ENCODE measurements at regions not wholly inside any gene's neighbourhood (a gene's known extent, or its start where the extent isn't known, plus 50 kb on each side); places are given as distances from the start of the nearest gene placed in this dataset.

GRCh38 chr17:69773081-69773480, 301.9 kb upstream of the KCNJ16 start:
- DNase-seq = no peak

GRCh38 chr17:69779378-69780214, 295.4 kb upstream of the KCNJ16 start:
- DNase-seq = no peak

GRCh38 chr17:69783865-69784264, 291.2 kb upstream of the KCNJ16 start:
- no peak for DNase-seq

GRCh38 chr17:69788957-69789356, 286.1 kb upstream of the KCNJ16 start:
- DNase-seq = no peak

GRCh38 chr17:69796078-69796477, 278.9 kb upstream of the KCNJ16 start:
- no peak for DNase-seq

- no peak for DNase-seq
These were observed 274.2 kb upstream of the KCNJ16 start for GRCh38 chr17:69800870-69801269.

GRCh38 chr17:69801368-69801767, 273.7 kb upstream of the KCNJ16 start:
- no peak for DNase-seq

- DNase-seq = no peak
These were observed 272.8 kb upstream of the KCNJ16 start for GRCh38 chr17:69802045-69802740.

GRCh38 chr17:69809331-69809730, 265.7 kb upstream of the KCNJ16 start:
- DNase-seq = no peak

- DNase-seq = no peak
These were observed 264.6 kb upstream of the KCNJ16 start for GRCh38 chr17:69810326-69810965.

- no peak for DNase-seq
These were observed 262.7 kb upstream of the KCNJ16 start for GRCh38 chr17:69812240-69812837.

GRCh38 chr17:69814031-69814430, 261.0 kb upstream of the KCNJ16 start:
- no peak for DNase-seq

- DNase-seq = no peak
These were observed 259.6 kb upstream of the KCNJ16 start for GRCh38 chr17:69815406-69815805.

- no peak for DNase-seq
These were observed 256.6 kb upstream of the KCNJ16 start for GRCh38 chr17:69818467-69818866.

- DNase-seq = no peak
These were observed 255.5 kb upstream of the KCNJ16 start for GRCh38 chr17:69819316-69820087.

GRCh38 chr17:69820876-69821473, 254.1 kb upstream of the KCNJ16 start:
- DNase-seq = no peak

- no peak for DNase-seq
These were observed 252.6 kb upstream of the KCNJ16 start for GRCh38 chr17:69822314-69822875.

GRCh38 chr17:69828087-69828486, 246.9 kb upstream of the KCNJ16 start:
- DNase-seq = no peak

GRCh38 chr17:69834494-69834893, 240.5 kb upstream of the KCNJ16 start:
- no peak for DNase-seq

- DNase-seq = no peak
These were observed 223.3 kb upstream of the KCNJ16 start for GRCh38 chr17:69851736-69852135.

- no peak for DNase-seq
These were observed 221.3 kb upstream of the KCNJ16 start for GRCh38 chr17:69853541-69854224.
